H9 (cell line): ENCODE measurements at regions not wholly inside any gene's neighbourhood (a gene's known extent, or its start where the extent isn't known, plus 50 kb on each side); places are given as distances from the start of the nearest gene placed in this dataset.

ENCODE experiments used
- DNase-seq: peaks from one replicate; pipeline ENCODE4 v3.0.0-alpha.2; 2017
- H2AFZ ChIP-seq: one replicate; pipeline ENCODE4 v1.6.1; 2013; ENCODE audit warnings: mild to moderate bottlenecking, low read length, control low read depth, moderate library complexity
- H2AK5ac ChIP-seq: 2 replicates; pipeline ENCODE4 v1.6.1; 2013; ENCODE audit warnings: low read length, control low read depth, mixed read lengths; ENCODE audit not compliant: insufficient read length
- H2BK120ac ChIP-seq: one replicate; pipeline ENCODE4 v1.6.1; 2013; ENCODE audit warnings: low read depth, mild to moderate bottlenecking, low read length, control low read depth, inconsistent platforms; ENCODE audit not compliant: poor library complexity, severe bottlenecking
- H2BK12ac ChIP-seq: 2 replicates; pipeline ENCODE4 v1.6.1; 2013; ENCODE audit warnings: low read length, control low read depth, mixed read lengths, low read depth; ENCODE audit not compliant: insufficient read length
- H2BK15ac ChIP-seq: 2 replicates; pipeline ENCODE4 v1.6.1; 2013; ENCODE audit warnings: low read depth, low read length, control low read depth
- H2BK20ac ChIP-seq: one replicate; pipeline ENCODE4 v1.6.1; 2013; ENCODE audit warnings: low read depth, mild to moderate bottlenecking, low read length, control low read depth, inconsistent platforms; ENCODE audit not compliant: poor library complexity, severe bottlenecking
- H2BK5ac ChIP-seq: 2 replicates; pipeline ENCODE4 v1.6.1; 2013; ENCODE audit warnings: low read length, control low read depth, mixed read lengths; ENCODE audit not compliant: insufficient read length
- H3K14ac ChIP-seq: 2 replicates; pipeline ENCODE4 v1.6.1; 2013; ENCODE audit warnings: low read length, control low read depth; ENCODE audit not compliant: insufficient read depth
- H3K18ac ChIP-seq: 2 replicates; pipeline ENCODE4 v1.6.1; 2013; ENCODE audit warnings: low read depth, mild to moderate bottlenecking, mixed read lengths, low read length, control low read depth; ENCODE audit not compliant: insufficient read length
- H3K23ac ChIP-seq: 2 replicates; pipeline ENCODE4 v1.6.1; 2013; ENCODE audit warnings: low read length, control low read depth, mixed read lengths, low read depth; ENCODE audit not compliant: insufficient read length
- H3K23me2 ChIP-seq: 2 replicates; pipeline ENCODE4 v1.6.1; 2013; ENCODE audit warnings: low read depth, mild to moderate bottlenecking, mixed read lengths, low read length, control low read depth; ENCODE audit not compliant: insufficient read length, poor library complexity, severe bottlenecking
- H3K27ac ChIP-seq: 2 replicates; pipeline ENCODE4 v1.5.1; 2013; ENCODE audit warnings: low read length, control low read depth, mixed read lengths, low read depth; ENCODE audit not compliant: insufficient read length
- H3K27me3 ChIP-seq: 2 replicates; pipeline ENCODE4 v1.6.1; 2013; ENCODE audit warnings: low read length, control low read depth, inconsistent platforms; ENCODE audit not compliant: insufficient read depth
- H3K4ac ChIP-seq: 2 replicates; pipeline ENCODE4 v1.6.1; 2013; ENCODE audit warnings: low read depth, mild to moderate bottlenecking, control low read depth, inconsistent platforms, low read length, moderate library complexity
- H3K4me1 ChIP-seq: 2 replicates; pipeline ENCODE4 v1.6.1; 2013; ENCODE audit warnings: low read length, control low read depth, inconsistent platforms; ENCODE audit not compliant: insufficient read depth
- H3K4me2 ChIP-seq: 2 replicates; pipeline ENCODE4 v1.6.1; 2013; ENCODE audit warnings: low read length, control low read depth, mixed read lengths; ENCODE audit not compliant: insufficient read length, insufficient read depth
- H3K56ac ChIP-seq: 2 replicates; pipeline ENCODE4 v1.6.1; 2013; ENCODE audit warnings: low read depth, mild to moderate bottlenecking, mixed read lengths, low read length, control low read depth; ENCODE audit not compliant: insufficient read length
- H3K79me1 ChIP-seq: 2 replicates; pipeline ENCODE4 v1.6.1; 2013; ENCODE audit warnings: low read depth, mild to moderate bottlenecking, moderate library complexity, low read length, control low read depth, inconsistent platforms; ENCODE audit not compliant: insufficient read depth, poor library complexity, severe bottlenecking
- H3K79me2 ChIP-seq: 2 replicates; pipeline ENCODE4 v1.6.1; 2013; ENCODE audit warnings: low read length, control low read depth, inconsistent platforms; ENCODE audit not compliant: insufficient read depth
- H3K9ac ChIP-seq: 2 replicates; pipeline ENCODE4 v1.6.1; 2013; ENCODE audit warnings: low read length, control low read depth, mixed read lengths; ENCODE audit not compliant: insufficient read length; ENCODE audit errors: extremely low read depth
- H3K9me3 ChIP-seq: one replicate; pipeline ENCODE4 v1.6.1; 2013; ENCODE audit warnings: low read depth, low read length, inconsistent platforms; ENCODE audit not compliant: control insufficient read depth
- H3T11ph ChIP-seq: one replicate; pipeline ENCODE4 v1.6.1; 2013; ENCODE audit warnings: mild to moderate bottlenecking, low read length, control low read depth, inconsistent platforms
- H4K20me1 ChIP-seq: one replicate; pipeline ENCODE4 v1.6.1; 2013; ENCODE audit not compliant: control insufficient read depth, insufficient read length, insufficient read depth
- H4K5ac ChIP-seq: 2 replicates; pipeline ENCODE4 v1.6.1; 2013; ENCODE audit warnings: low read depth, mild to moderate bottlenecking, mixed read lengths, low read length, control low read depth; ENCODE audit not compliant: insufficient read length
- H4K8ac ChIP-seq: replicated peaks from 2 replicates; pipeline ENCODE4 v1.6.1; 2013; ENCODE audit warnings: low read length, control low read depth, mixed read lengths, low read depth; ENCODE audit not compliant: insufficient read length
- H4K91ac ChIP-seq: 2 replicates; pipeline ENCODE4 v1.6.1; 2013; ENCODE audit warnings: low read depth, mild to moderate bottlenecking, moderate library complexity, mixed read lengths, low read length, control low read depth; ENCODE audit not compliant: insufficient read length
- H3K27ac Mint-ChIP-seq, 3 experiments: 2 replicates in 2 of 3; 3 replicates in 1 of 3; pipeline ENCODE4 v1.8.0; 2020 to 2021; ENCODE audit warnings: mixed read lengths in 3 of 3, mild to moderate bottlenecking in 1 of 3, moderate library complexity in 1 of 3
- H3K27me3 Mint-ChIP-seq: 2 replicates; pipeline ENCODE4 v1.8.0; 2021; ENCODE audit warnings: low read depth, mild to moderate bottlenecking, moderate library complexity, mixed read lengths
- H3K36me3 Mint-ChIP-seq, 3 experiments: 2 replicates in 2 of 3; 3 replicates in 1 of 3; pipeline ENCODE4 v1.8.0; 2020 to 2021; ENCODE audit warnings: low read depth in 3 of 3, mixed read lengths in 3 of 3; ENCODE audit not compliant: insufficient read depth in 1 of 3
- H3K4me1 Mint-ChIP-seq, 2 experiments: 2 replicates each; pipeline ENCODE4 v1.8.0; 2020; ENCODE audit warnings: mixed read lengths in 2 of 2
- H3K4me3 Mint-ChIP-seq, 2 experiments: 2 replicates in 1 of 2; 3 replicates in 1 of 2; pipeline ENCODE4 v1.8.0; 2020 to 2021; ENCODE audit warnings: mild to moderate bottlenecking in 2 of 2, mixed read lengths in 2 of 2, moderate library complexity in 1 of 2
- H3K9me3 Mint-ChIP-seq, 2 experiments: 2 replicates in 1 of 2; 3 replicates in 1 of 2; pipeline ENCODE4 v1.8.0; 2020; ENCODE audit warnings: mild to moderate bottlenecking in 2 of 2, mixed read lengths in 2 of 2, moderate library complexity in 1 of 2
- CTCF ChIP-seq: fragments of 200-600 bp; sonication (generic); conservative IDR thresholded peaks from 3 replicates; pipeline ENCODE4 v1.8.0; 2021; ENCODE audit warnings: antibody characterized with exemption, mild to moderate bottlenecking
- WGBS: extraction: QIAGEN DNeasy Blood & Tissue Kit; methylation state at CpG from one replicate; pipeline ENCODE4 v1.1.7; 2013; ENCODE audit warnings: missing lambda C conversion rate, low lambda C conversion rate, mixed read lengths; ENCODE audit not compliant: insufficient read length; ENCODE audit errors: extremely low coverage; 5-methylcytosine and 5-hydroxymethylcytosine counted together

- no peaks in the 10 kb centered on the region for H3K79me2 ChIP-seq
- no peaks in the 10 kb centered on the region for H3K27me3 ChIP-seq
- Mint-ChIP-seq H3K36me3 (no peaks in the 10 kb centered on the region), H3K4me3 (no peak overlapping the region), H3K9me3 (no peaks in the 10 kb centered on the region), H3K4me1 (no peaks in the 10 kb centered on the region), H3K27ac (no peak overlapping the region), H3K27me3 (no peaks in the 10 kb centered on the region)
- no peaks in the 10 kb centered on the region for H4K20me1 ChIP-seq
- no peak overlapping the region for H4K91ac ChIP-seq
- H2AFZ ChIP-seq, result no peak overlapping the region
- H3K4ac ChIP-seq, result no peak overlapping the region
- H3K23ac ChIP-seq, result no peak overlapping the region
- no peaks in the 10 kb centered on the region for H3K23me2 ChIP-seq
- H2AK5ac ChIP-seq, result no peak overlapping the region
- no peak overlapping the region for H2BK5ac ChIP-seq
- no peak overlapping the region for H2BK20ac ChIP-seq
- no peaks in the 10 kb centered on the region for H3K4me1 ChIP-seq
- no peak overlapping the region for H3T11ph ChIP-seq
- no peak for DNase-seq
- no peak overlapping the region for H3K56ac ChIP-seq
- H3K18ac ChIP-seq, result no peak overlapping the region
- H2BK15ac ChIP-seq, result no peak overlapping the region
- H3K4me2 ChIP-seq, result no peak overlapping the region
- H3K9me3 ChIP-seq, result no peaks in the 10 kb centered on the region
- H3K27ac ChIP-seq, result no peak overlapping the region
- H3K14ac ChIP-seq, result no peak overlapping the region
- no peak overlapping the region for H3K9ac ChIP-seq
- no peak overlapping the region for H4K5ac ChIP-seq
- H2BK12ac ChIP-seq, result no peak overlapping the region
- no peak overlapping the region for H4K8ac ChIP-seq
- H3K79me1 ChIP-seq, result no peaks in the 10 kb centered on the region
- H2BK120ac ChIP-seq, result no peak overlapping the region
- WGBS, result no CpG with 5 or more reads among the region's 2 CpGs
- no peak for TF ChIP-seq CTCF
Measured at GRCh38 chr6:130288065-130288464, 65.3 kb upstream of the SAMD3 start.
